Thyroid gland (tissue), 4 donors: ENCODE measurements at regions not wholly inside any gene's neighbourhood (a gene's known extent, or its start where the extent isn't known, plus 50 kb on each side); places are given as distances from the start of the nearest gene placed in this dataset.

Experiments
- DNase-seq, 2 donors: peaks; one replicate each; pipeline ENCODE4 v3.0.0-alpha.2; 2019
- H3K27ac ChIP-seq, 3 donors: fragments of 200-600 bp; sonication (generic); 1 replicate in 2 of 3; 2 replicates in 1 of 3; pipeline ENCODE4 v1.5.1; 2016 to 2019; ENCODE audit warnings: mild to moderate bottlenecking in 1 of 3, moderate library complexity in 1 of 3
- H3K27me3 ChIP-seq: fragments of 200-600 bp; sonication (generic); one replicate; pipeline ENCODE4 v1.5.1; 2019
- H3K36me3 ChIP-seq, 2 donors: fragments of 200-600 bp; sonication (generic); one replicate each; pipeline ENCODE4 v1.5.1; 2016 to 2019
- H3K4me1 ChIP-seq, 2 donors: fragments of 200-600 bp; sonication (generic); one replicate each; pipeline ENCODE4 v1.5.1; 2017 to 2019
- H3K4me3 ChIP-seq, 3 donors: fragments of 200-600 bp; sonication (generic); replicated peaks in 1 of 3; 1 replicate in 2 of 3; 2 replicates in 1 of 3; pipeline ENCODE4 v1.5.1; 2016; ENCODE audit warnings: mild to moderate bottlenecking in 1 of 3
- H3K9me3 ChIP-seq: fragments of 200-600 bp; sonication (generic); one replicate; pipeline ENCODE4 v1.5.1; 2017
- POLR2A ChIP-seq, 2 donors: fragments of 450-650 bp; IDR thresholded peaks; one replicate each; pipeline ENCODE4 v1.6.1; 2017; ENCODE audit warnings: antibody characterized with exemption in 2 of 2, mild to moderate bottlenecking in 2 of 2, moderate library complexity in 1 of 2
- WGBS, 2 donors: methylation state at CpG; one replicate each; pipeline ENCODE4 v1.1.5; 2017; 5-methylcytosine and 5-hydroxymethylcytosine counted together
- intact Hi-C: fragments of 100-400 bp; cut with DNase I; formaldehyde crosslinking; loops from one replicate; pipeline ENCODE4 v1.15.1; 2023
- TF ChIP-seq, protein P1 (sequence below), 6 experiments: fragments of 200-600 bp in 3 of 6; fragments of 450-650 bp in 3 of 6; sonication (generic) in 3 of 6; IDR thresholded peaks; one replicate each; pipeline ENCODE4 v1.5.1; 2016 to 2019; ENCODE audit warnings: antibody characterized with exemption in 6 of 6, mild to moderate bottlenecking in 2 of 6, inconsistent platforms in 1 of 6, moderate library complexity in 1 of 6

DNA sequence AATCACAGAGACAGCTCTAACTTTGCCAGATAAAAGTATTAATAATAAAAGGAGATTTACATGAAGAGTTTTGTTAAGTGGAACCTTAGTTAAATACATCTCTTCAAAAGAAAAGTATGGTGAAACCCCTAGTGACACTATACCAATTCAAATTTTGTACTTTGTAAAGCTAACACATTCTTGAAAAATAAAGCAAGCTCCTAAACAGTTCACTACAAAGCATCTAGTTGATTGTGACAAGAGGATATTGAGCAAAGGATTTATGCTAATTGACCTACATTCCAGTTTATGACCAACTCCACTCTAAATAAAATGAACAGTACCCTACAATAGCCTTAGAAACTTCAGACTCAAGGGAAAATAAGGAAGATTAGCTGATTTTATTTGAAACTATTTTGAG lies 69.4 kb upstream of the WDR17 start:
- H3K36me3 ChIP-seq: no peaks in the 10 kb centered on the region
- no peak overlapping the region for H3K27ac ChIP-seq
- H3K4me3 ChIP-seq: no peak overlapping the region
- no peak for TF ChIP-seq POLR2A (IDR thresholded peaks at IDR 0.05)
- TF ChIP-seq, protein P1, sequence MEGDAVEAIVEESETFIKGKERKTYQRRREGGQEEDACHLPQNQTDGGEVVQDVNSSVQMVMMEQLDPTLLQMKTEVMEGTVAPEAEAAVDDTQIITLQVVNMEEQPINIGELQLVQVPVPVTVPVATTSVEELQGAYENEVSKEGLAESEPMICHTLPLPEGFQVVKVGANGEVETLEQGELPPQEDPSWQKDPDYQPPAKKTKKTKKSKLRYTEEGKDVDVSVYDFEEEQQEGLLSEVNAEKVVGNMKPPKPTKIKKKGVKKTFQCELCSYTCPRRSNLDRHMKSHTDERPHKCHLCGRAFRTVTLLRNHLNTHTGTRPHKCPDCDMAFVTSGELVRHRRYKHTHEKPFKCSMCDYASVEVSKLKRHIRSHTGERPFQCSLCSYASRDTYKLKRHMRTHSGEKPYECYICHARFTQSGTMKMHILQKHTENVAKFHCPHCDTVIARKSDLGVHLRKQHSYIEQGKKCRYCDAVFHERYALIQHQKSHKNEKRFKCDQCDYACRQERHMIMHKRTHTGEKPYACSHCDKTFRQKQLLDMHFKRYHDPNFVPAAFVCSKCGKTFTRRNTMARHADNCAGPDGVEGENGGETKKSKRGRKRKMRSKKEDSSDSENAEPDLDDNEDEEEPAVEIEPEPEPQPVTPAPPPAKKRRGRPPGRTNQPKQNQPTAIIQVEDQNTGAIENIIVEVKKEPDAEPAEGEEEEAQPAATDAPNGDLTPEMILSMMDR (IDR thresholded peaks at IDR 0.05): no peak
- H3K9me3 ChIP-seq: no peaks in the 10 kb centered on the region
- no peaks in the 10 kb centered on the region for H3K27me3 ChIP-seq
- DNase-seq: no peak
- H3K4me1 ChIP-seq: peaks cover 0 to 6% of the 10 kb centered on the region in 2 donors
- intact Hi-C loops: no loop called here

DNA sequence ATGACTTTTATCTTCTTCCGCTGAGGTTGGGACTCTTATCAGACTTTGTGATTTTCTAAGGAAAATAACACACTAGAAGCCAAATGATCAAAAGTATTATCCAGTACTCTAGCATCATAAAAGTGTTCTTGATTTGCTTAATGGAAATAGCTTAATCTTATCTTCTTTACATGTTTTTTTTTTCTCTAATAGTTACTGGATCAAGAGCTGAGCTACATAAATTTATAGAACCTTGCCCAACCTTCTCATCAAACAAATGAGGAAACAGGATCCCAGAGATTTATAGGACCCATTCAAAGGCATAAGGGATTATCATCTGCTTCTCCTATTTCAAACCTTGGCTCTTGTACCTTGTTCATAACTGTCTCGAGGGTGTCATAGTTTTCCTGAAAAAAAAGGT lies 68.3 kb upstream of the WDR17 start:
- Histone ChIP-seq H3K36me3 (no peaks in the 10 kb centered on the region), H3K9me3 (no peaks in the 10 kb centered on the region), H3K27ac (no peak overlapping the region), H3K4me3 (no peak overlapping the region), H3K27me3 (no peaks in the 10 kb centered on the region), H3K4me1 (peaks cover 0 to 6% of the 10 kb centered on the region in 2 donors)
- no peak for TF ChIP-seq POLR2A (IDR thresholded peaks at IDR 0.05)
- TF ChIP-seq, protein P1 (IDR thresholded peaks at IDR 0.05): no peak
- intact Hi-C loops: no loop called here
- WGBS, 2 donors: 84 to 91% methylated on average over 2 of the region's 2 CpGs
- no peak for DNase-seq

DNA sequence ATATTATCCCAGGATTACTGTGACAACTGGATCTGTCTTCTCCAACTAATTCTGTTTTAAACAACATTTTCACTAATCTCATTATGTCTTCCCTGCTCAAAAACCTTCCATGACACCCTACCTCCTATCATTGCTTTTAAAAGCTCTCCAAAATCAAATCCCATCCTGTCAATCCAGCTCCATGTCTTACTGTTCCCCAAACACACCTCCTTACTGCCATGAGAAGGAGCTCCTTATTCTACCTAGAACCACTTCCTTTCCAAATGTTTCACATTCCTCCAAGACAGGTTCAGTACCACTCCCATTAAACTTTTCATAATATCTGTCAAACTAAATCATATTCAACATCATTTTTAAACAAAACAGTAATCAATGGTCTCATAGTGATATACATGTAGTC lies 66.9 kb upstream of the WDR17 start:
- Histone ChIP-seq H3K27me3 (no peaks in the 10 kb centered on the region), H3K4me1 (peaks cover 0 to 6% of the 10 kb centered on the region in 2 donors), H3K36me3 (no peaks in the 10 kb centered on the region), H3K9me3 (no peaks in the 10 kb centered on the region), H3K4me3 (no peak overlapping the region), H3K27ac (no peak overlapping the region)
- DNase-seq: peak; percentile 5 to 7
- intact Hi-C loops: no loop called here
- TF ChIP-seq, protein P1 (IDR thresholded peaks at IDR 0.05): no peak
- no peak for TF ChIP-seq POLR2A (IDR thresholded peaks at IDR 0.05)

DNA sequence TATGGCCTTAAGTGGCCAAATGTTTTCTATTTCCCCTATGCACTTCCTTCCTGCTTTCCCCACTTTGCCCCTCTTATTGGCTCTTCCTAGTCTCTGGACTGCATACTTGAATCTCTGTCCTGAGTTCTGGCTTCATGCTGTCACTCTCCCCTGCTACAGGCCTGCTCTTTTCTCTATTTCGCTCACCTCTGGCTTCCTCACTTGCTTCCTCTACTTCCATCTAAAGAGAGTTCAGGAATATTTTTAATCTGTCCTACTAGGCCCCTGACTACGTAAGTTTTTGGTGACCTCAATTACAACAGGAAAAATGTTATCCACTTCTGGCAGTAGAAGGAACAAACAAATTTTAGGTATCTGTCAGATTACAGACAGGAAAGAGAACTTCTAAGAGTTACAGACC lies 65.7 kb upstream of the WDR17 start:
- H3K36me3 ChIP-seq: no peaks in the 10 kb centered on the region
- H3K27me3 ChIP-seq: no peaks in the 10 kb centered on the region
- 88 to 90% methylated on average over 2 of the region's 2 CpGs for whole genome bisulfite sequencing, 2 donors
- no peak for DNase-seq
- no peaks in the 10 kb centered on the region for H3K9me3 ChIP-seq
- TF ChIP-seq POLR2A (IDR thresholded peaks at IDR 0.05): no peak
- TF ChIP-seq, protein P1 (IDR thresholded peaks at IDR 0.05): no peak
- H3K4me1 ChIP-seq: peaks cover 0 to 6% of the 10 kb centered on the region in 2 donors
- H3K27ac ChIP-seq: no peak overlapping the region
- H3K4me3 ChIP-seq: no peak overlapping the region
- intact Hi-C loops: no loop called here

DNA sequence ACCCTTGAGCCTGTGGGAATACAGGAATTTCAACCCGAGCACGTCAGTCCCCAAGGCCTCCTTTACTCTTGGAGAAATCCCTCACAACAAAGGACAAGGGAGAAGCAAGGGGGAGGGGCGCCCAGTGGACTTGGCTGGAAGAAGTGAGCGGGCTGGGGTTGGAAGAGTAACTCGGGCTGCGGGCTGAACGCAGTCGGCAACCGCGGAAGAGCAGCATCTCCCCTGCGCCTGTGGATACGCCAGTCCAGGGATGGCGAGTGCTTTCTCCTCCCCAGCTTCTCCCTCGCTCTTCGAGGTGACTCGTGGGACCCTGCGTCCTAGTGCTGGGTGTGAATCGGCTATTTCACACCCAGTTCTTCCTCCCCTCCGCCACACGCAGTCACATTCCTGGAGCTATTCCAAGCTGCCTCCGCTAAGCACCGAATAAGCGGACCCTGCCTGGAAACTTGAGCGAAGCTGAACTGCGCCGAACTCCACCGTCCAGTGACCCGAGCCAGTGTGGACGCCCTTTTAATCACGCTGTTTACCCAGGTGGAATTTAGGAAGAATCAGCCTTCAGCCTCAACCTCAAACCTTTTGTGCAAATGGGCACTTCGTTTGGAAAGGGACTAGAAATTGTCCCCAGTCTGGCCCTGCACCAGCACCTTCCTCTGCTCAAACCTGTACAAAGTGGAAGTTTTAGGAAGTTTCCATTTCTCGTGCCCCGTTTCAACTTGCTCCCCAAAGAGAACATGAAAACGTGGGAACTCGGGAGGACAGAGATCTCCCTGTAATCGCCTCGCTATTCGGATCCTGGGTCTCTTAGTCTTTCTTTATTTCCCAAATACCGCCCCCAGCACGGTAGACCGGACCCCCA lies 64.3 kb upstream of the WDR17 start:
- Histone ChIP-seq H3K4me1 (peaks cover 0 to 6% of the 10 kb centered on the region in 2 donors), H3K27me3 (no peaks in the 10 kb centered on the region), H3K27ac (peak overlapping the region; percentile 25 to 66 (median 28)), H3K36me3 (no peaks in the 10 kb centered on the region), H3K9me3 (no peaks in the 10 kb centered on the region), H3K4me3 (peak overlapping the region; percentile 45 to 64 (median 53))
- peak; percentile 75 to 79 for DNase-seq
- 3 to 4% methylated on average over 30 to 37 of the region's 41 CpGs for WGBS, 2 donors
- peak in 1 of 2 donors; percentile 21 for TF ChIP-seq POLR2A (IDR thresholded peaks at IDR 0.05)
- TF ChIP-seq, protein P1 (IDR thresholded peaks at IDR 0.05): no peak
- intact Hi-C loops: no loop called here
